WTC11 (cell line): ENCODE measurements at regions not wholly inside any gene's neighbourhood (a gene's known extent, or its start where the extent isn't known, plus 50 kb on each side); places are given as distances from the start of the nearest gene placed in this dataset.
"Not testable (repeated sequence)": the region's sequence is repeated elsewhere in the genome, so short reads cannot be mapped to it uniquely, and the experiment has no call there.

Experiments
- ATAC-seq: fragments of 200-7000 bp; cut with Tn5 transposase; 2 replicates; pipeline ENCODE4 v1.10.0; 2021; ENCODE audit warnings: mild to moderate bottlenecking, moderate library complexity
- CTCF ChIA-PET: fragments of 300-600 bp; sonication (Branson Sonifier 250); formaldehyde crosslinking; loops from one replicate; lab custom pipeline; 2021; ENCODE audit warnings: antibody characterized with exemption; lab: Charles Lee
- POLR2A ChIA-PET: fragments of 350-600 bp; sonication (Branson Sonifier 250); formaldehyde crosslinking; loops from one replicate; lab custom pipeline; 2021; ENCODE audit warnings: antibody characterized with exemption; lab: Charles Lee
- DNase-seq: peaks from one replicate; pipeline ENCODE4 v3.0.0; 2021; ENCODE audit warnings: low spot score
- H3K27ac Mint-ChIP-seq: 2 replicates; pipeline ENCODE4 v1.8.0; 2021; ENCODE audit warnings: mixed read lengths
- H3K27me3 Mint-ChIP-seq: 2 replicates; pipeline ENCODE4 v1.8.0; 2021; ENCODE audit warnings: low read depth, mild to moderate bottlenecking, moderate library complexity, mixed read lengths
- H3K36me3 Mint-ChIP-seq: 2 replicates; pipeline ENCODE4 v1.8.0; 2021; ENCODE audit warnings: mixed read lengths
- H3K4me1 Mint-ChIP-seq: 2 replicates; pipeline ENCODE4 v1.8.0; 2022; ENCODE audit warnings: mixed read lengths
- H3K4me3 Mint-ChIP-seq: 2 replicates; pipeline ENCODE4 v1.8.0; 2021; ENCODE audit warnings: mild to moderate bottlenecking, moderate library complexity, mixed read lengths
- H3K9me3 Mint-ChIP-seq: 2 replicates; pipeline ENCODE4 v1.8.0; 2021; ENCODE audit warnings: mixed read lengths
- ETV6 ChIP-seq: sonication (generic); formaldehyde crosslinking; IDR thresholded peaks from 2 replicates; pipeline ENCODE4 v1.8.1; 2022; ENCODE audit warnings: mild to moderate bottlenecking, missing genetic modification reagents
- FOXJ3 ChIP-seq: sonication (generic); formaldehyde crosslinking; IDR thresholded peaks from 2 replicates; pipeline ENCODE4 v1.9.0; 2021; ENCODE audit warnings: missing genetic modification reagents, mild to moderate bottlenecking, borderline replicate concordance
- FOXP1 ChIP-seq: sonication (generic); formaldehyde crosslinking; IDR thresholded peaks from 2 replicates; pipeline ENCODE4 v1.8.0; 2022; ENCODE audit warnings: missing genetic modification reagents, mild to moderate bottlenecking, moderate library complexity, borderline replicate concordance
- HMGA2 ChIP-seq: fragments of 250-450 bp; sonication (Bioruptor Pico); IDR thresholded peaks from 2 replicates; pipeline ENCODE4 v1.4.0; 2021; ENCODE audit warnings: mild to moderate bottlenecking, moderate library complexity
- NFE2L1 ChIP-seq: sonication (generic); formaldehyde crosslinking; IDR thresholded peaks from 2 replicates; pipeline ENCODE4 v1.8.1; 2023; ENCODE audit warnings: missing genetic modification reagents
- NR3C1 ChIP-seq: sonication (generic); formaldehyde crosslinking; conservative IDR thresholded peaks from 2 replicates; pipeline ENCODE4 v1.8.1; 2023; ENCODE audit warnings: low read depth, mild to moderate bottlenecking, missing genetic modification reagents
- PRRX2 ChIP-seq: fragments of 250-450 bp; sonication (Bioruptor Pico); IDR thresholded peaks from 2 replicates; pipeline ENCODE4 v1.8.0; 2021; ENCODE audit warnings: mild to moderate bottlenecking
- RELA ChIP-seq: sonication (generic); formaldehyde crosslinking; IDR thresholded peaks from 2 replicates; pipeline ENCODE4 v1.8.1; 2022; ENCODE audit warnings: missing genetic modification reagents, mild to moderate bottlenecking, borderline replicate concordance
- TEAD1 ChIP-seq: sonication (generic); formaldehyde crosslinking; IDR thresholded peaks from 2 replicates; pipeline ENCODE4 v1.8.0; 2022; ENCODE audit warnings: mild to moderate bottlenecking, missing genetic modification reagents
- ZNF232 ChIP-seq: sonication (generic); formaldehyde crosslinking; IDR thresholded peaks from 2 replicates; pipeline ENCODE4 v1.8.0; 2022; ENCODE audit warnings: mild to moderate bottlenecking, missing genetic modification reagents
- ZNF263 ChIP-seq: sonication (generic); formaldehyde crosslinking; IDR thresholded peaks from 2 replicates; pipeline ENCODE4 v1.8.1; 2022; ENCODE audit warnings: low read depth, mild to moderate bottlenecking, moderate library complexity, missing genetic modification reagents
- ZNF423 ChIP-seq: fragments of 250-450 bp; sonication (Bioruptor Pico); IDR thresholded peaks from 2 replicates; pipeline ENCODE4 v2.1.2; 2022; ENCODE audit warnings: mild to moderate bottlenecking, moderate library complexity
- TF ChIP-seq, protein P1 (sequence below): fragments of 250-450 bp; sonication (Bioruptor Pico); IDR thresholded peaks from 2 replicates; pipeline ENCODE4 v1.9.0; 2021; ENCODE audit warnings: moderate library complexity, mild to moderate bottlenecking, inconsistent platforms, borderline replicate concordance
- TF ChIP-seq, protein P2 (sequence below): sonication (generic); formaldehyde crosslinking; IDR thresholded peaks from 2 replicates; pipeline ENCODE4 v1.8.1; 2022; ENCODE audit warnings: mild to moderate bottlenecking, moderate library complexity, missing genetic modification reagents
- TF ChIP-seq, protein P3 (sequence below): sonication (generic); formaldehyde crosslinking; IDR thresholded peaks from 2 replicates; pipeline ENCODE4 v1.8.0; 2023; ENCODE audit warnings: missing genetic modification reagents, mild to moderate bottlenecking, borderline replicate concordance
- TF ChIP-seq, protein P4 (sequence below): fragments of 250-450 bp; sonication (Bioruptor Pico); IDR thresholded peaks from 2 replicates; pipeline ENCODE4 v1.9.0; 2021; ENCODE audit warnings: mild to moderate bottlenecking
- TF ChIP-seq, protein P5 (sequence below): sonication (generic); formaldehyde crosslinking; IDR thresholded peaks from 2 replicates; pipeline ENCODE4 v1.8.1; 2023; ENCODE audit warnings: mild to moderate bottlenecking, missing genetic modification reagents, moderate library complexity
- TF ChIP-seq, protein P6 (sequence below): sonication (generic); formaldehyde crosslinking; IDR thresholded peaks from 2 replicates; pipeline ENCODE4 v1.8.1; 2022; ENCODE audit warnings: low read depth, mild to moderate bottlenecking, moderate library complexity, missing genetic modification reagents, borderline replicate concordance
- TF ChIP-seq, protein P7 (sequence below): fragments of 250-450 bp; sonication (Bioruptor Pico); IDR thresholded peaks from 2 replicates; pipeline ENCODE4 v2.1.2; 2022; ENCODE audit warnings: mild to moderate bottlenecking, moderate library complexity
- TF ChIP-seq, protein P8 (sequence below): sonication (generic); formaldehyde crosslinking; IDR thresholded peaks from 2 replicates; pipeline ENCODE4 v1.8.1; 2023; ENCODE audit warnings: mild to moderate bottlenecking, missing genetic modification reagents

DNA sequence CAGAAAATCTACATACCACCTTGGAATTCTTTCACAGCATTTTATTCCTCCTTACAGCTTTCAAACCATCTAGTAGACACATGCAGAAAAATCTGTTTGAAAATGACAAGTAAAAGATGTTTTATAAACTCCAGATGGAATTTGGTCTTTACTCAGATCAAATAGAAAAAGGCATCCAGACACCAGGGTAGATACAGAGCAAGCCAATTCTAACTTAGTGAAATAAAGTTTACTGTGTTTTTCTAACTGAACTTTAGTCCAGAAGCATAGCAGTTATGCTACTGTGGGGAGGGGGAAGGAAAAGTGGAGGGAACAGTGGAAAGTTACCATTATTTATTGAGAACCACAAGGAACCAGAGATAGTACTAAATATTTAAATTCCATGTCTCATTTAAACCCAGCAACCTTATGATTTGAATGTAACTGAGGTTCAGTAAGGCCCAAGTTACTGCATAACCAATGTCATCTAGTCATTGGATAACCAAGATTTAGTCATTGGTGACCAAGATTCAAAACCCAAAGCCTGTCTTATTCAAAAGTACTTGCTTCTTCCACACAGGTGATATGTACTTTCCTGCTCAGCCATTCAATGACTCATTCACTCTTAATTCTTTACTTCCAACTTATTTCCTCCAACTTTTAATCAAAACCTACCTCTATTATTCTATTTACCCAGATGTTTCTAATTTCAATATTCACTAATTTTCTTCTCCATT lies 57.7 kb downstream of the RAD51AP2 start:
- ChIA-PET CTCF (interaction anchor here (0.6 kb wide), 1 partner anchor 211 kb away, joined by 3 read pairs; no protein-coding TSS in a partner anchor), POLR2A (no interaction called here)
- Mint-ChIP-seq H3K4me3 (no peak overlapping the region), H3K27me3 (no peaks in the 10 kb centered on the region), H3K9me3 (peaks cover 11% of the 10 kb centered on the region), H3K4me1 (peaks cover 23% of the 10 kb centered on the region), H3K27ac (no peak overlapping the region), H3K36me3 (0 out of 2 replicates have a peak, but pooled peaks cover 2% of the 10 kb centered on the region)
- TF ChIP-seq ZNF263 (CRISPR knock-in tag) (no peak), FOXJ3 (CRISPR knock-in tag) (no peak), HMGA2 (CRISPR knock-in tag) (no peak), NFE2L1 (CRISPR knock-in tag) (no peak), PRRX2 (no peak), ZNF423 (CRISPR knock-in tag) (no peak), FOXP1 (no peak), RELA (no peak)
- TF ChIP-seq, protein P1, sequence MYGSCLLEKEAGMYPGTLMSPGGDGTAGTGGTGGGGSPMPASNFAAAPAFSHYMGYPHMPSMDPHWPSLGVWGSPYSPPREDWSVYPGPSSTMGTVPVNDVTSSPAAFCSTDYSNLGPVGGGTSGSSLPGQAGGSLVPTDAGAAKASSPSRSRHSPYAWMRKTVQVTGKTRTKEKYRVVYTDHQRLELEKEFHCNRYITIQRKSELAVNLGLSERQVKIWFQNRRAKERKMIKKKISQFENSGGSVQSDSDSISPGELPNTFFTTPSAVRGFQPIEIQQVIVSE (CRISPR knock-in tag) = no peak
- TF ChIP-seq, protein P2, sequence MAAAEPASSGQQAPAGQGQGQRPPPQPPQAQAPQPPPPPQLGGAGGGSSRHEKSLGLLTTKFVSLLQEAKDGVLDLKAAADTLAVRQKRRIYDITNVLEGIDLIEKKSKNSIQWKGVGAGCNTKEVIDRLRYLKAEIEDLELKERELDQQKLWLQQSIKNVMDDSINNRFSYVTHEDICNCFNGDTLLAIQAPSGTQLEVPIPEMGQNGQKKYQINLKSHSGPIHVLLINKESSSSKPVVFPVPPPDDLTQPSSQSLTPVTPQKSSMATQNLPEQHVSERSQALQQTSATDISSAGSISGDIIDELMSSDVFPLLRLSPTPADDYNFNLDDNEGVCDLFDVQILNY (CRISPR knock-in tag) = no peak
- TF ChIP-seq, protein P3, sequence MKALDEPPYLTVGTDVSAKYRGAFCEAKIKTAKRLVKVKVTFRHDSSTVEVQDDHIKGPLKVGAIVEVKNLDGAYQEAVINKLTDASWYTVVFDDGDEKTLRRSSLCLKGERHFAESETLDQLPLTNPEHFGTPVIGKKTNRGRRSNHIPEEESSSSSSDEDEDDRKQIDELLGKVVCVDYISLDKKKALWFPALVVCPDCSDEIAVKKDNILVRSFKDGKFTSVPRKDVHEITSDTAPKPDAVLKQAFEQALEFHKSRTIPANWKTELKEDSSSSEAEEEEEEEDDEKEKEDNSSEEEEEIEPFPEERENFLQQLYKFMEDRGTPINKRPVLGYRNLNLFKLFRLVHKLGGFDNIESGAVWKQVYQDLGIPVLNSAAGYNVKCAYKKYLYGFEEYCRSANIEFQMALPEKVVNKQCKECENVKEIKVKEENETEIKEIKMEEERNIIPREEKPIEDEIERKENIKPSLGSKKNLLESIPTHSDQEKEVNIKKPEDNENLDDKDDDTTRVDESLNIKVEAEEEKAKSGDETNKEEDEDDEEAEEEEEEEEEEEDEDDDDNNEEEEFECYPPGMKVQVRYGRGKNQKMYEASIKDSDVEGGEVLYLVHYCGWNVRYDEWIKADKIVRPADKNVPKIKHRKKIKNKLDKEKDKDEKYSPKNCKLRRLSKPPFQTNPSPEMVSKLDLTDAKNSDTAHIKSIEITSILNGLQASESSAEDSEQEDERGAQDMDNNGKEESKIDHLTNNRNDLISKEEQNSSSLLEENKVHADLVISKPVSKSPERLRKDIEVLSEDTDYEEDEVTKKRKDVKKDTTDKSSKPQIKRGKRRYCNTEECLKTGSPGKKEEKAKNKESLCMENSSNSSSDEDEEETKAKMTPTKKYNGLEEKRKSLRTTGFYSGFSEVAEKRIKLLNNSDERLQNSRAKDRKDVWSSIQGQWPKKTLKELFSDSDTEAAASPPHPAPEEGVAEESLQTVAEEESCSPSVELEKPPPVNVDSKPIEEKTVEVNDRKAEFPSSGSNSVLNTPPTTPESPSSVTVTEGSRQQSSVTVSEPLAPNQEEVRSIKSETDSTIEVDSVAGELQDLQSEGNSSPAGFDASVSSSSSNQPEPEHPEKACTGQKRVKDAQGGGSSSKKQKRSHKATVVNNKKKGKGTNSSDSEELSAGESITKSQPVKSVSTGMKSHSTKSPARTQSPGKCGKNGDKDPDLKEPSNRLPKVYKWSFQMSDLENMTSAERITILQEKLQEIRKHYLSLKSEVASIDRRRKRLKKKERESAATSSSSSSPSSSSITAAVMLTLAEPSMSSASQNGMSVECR (CRISPR knock-in tag) = no peak
- ATAC-seq = no peak
- DNase-seq = no peak

DNA sequence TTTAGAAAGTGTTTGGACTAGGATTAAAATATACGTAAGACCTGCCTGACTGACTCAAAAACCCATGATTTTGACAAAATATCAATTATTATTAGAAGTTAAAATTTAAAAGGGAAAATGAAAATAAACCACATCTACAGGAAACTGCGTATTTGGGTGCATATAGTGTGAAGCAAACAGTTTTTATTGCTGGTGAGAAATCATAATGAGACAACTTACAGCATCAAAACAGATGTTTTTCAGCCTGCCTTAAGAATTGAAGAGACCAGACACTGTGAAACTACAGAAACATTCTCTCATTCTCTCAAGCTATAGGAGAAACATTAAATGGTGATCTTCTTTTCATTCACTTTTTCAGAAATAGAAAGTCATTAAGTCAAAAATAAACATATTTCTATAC lies 62.9 kb downstream of the RAD51AP2 start:
- no peak for ATAC-seq
- POLR2A ChIA-PET = no interaction called here
- peaks cover 19% of the 10 kb centered on the region for H3K9me3 Mint-ChIP-seq
- CTCF ChIA-PET = no interaction called here
- no peak for TF ChIP-seq ZNF232 (CRISPR knock-in tag)
- TF ChIP-seq TEAD1 (CRISPR knock-in tag) = no peak
- TF ChIP-seq, protein P4, sequence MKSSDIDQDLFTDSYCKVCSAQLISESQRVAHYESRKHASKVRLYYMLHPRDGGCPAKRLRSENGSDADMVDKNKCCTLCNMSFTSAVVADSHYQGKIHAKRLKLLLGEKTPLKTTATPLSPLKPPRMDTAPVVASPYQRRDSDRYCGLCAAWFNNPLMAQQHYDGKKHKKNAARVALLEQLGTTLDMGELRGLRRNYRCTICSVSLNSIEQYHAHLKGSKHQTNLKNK = no peak
- no peak for TF ChIP-seq PRRX2
- TF ChIP-seq, protein P5, sequence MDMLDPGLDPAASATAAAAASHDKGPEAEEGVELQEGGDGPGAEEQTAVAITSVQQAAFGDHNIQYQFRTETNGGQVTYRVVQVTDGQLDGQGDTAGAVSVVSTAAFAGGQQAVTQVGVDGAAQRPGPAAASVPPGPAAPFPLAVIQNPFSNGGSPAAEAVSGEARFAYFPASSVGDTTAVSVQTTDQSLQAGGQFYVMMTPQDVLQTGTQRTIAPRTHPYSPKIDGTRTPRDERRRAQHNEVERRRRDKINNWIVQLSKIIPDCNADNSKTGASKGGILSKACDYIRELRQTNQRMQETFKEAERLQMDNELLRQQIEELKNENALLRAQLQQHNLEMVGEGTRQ (CRISPR knock-in tag) = no peak
- TF ChIP-seq, protein P6, sequence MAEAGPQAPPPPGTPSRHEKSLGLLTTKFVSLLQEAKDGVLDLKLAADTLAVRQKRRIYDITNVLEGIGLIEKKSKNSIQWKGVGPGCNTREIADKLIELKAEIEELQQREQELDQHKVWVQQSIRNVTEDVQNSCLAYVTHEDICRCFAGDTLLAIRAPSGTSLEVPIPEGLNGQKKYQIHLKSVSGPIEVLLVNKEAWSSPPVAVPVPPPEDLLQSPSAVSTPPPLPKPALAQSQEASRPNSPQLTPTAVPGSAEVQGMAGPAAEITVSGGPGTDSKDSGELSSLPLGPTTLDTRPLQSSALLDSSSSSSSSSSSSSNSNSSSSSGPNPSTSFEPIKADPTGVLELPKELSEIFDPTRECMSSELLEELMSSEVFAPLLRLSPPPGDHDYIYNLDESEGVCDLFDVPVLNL (CRISPR knock-in tag) = no peak
- TF ChIP-seq, protein P7, sequence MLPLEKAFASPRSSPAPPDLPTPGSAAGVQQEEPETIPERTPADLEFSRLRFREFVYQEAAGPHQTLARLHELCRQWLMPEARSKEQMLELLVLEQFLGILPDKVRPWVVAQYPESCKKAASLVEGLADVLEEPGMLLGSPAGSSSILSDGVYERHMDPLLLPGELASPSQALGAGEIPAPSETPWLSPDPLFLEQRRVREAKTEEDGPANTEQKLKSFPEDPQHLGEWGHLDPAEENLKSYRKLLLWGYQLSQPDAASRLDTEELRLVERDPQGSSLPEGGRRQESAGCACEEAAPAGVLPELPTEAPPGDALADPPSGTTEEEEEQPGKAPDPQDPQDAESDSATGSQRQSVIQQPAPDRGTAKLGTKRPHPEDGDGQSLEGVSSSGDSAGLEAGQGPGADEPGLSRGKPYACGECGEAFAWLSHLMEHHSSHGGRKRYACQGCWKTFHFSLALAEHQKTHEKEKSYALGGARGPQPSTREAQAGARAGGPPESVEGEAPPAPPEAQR (CRISPR knock-in tag) = no peak
- TF ChIP-seq ETV6 = no peak
- no peak for TF ChIP-seq NR3C1
- TF ChIP-seq, protein P8, sequence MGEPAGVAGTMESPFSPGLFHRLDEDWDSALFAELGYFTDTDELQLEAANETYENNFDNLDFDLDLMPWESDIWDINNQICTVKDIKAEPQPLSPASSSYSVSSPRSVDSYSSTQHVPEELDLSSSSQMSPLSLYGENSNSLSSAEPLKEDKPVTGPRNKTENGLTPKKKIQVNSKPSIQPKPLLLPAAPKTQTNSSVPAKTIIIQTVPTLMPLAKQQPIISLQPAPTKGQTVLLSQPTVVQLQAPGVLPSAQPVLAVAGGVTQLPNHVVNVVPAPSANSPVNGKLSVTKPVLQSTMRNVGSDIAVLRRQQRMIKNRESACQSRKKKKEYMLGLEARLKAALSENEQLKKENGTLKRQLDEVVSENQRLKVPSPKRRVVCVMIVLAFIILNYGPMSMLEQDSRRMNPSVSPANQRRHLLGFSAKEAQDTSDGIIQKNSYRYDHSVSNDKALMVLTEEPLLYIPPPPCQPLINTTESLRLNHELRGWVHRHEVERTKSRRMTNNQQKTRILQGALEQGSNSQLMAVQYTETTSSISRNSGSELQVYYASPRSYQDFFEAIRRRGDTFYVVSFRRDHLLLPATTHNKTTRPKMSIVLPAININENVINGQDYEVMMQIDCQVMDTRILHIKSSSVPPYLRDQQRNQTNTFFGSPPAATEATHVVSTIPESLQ (CRISPR knock-in tag) = no peak
- no peak for DNase-seq
- peaks cover 27% of the 10 kb centered on the region for H3K4me1 Mint-ChIP-seq
- no peak overlapping the region for H3K27ac Mint-ChIP-seq
- H3K36me3 Mint-ChIP-seq = 0 out of 2 replicates have a peak, but pooled peaks cover 2% of the 10 kb centered on the region
- H3K27me3 Mint-ChIP-seq = no peaks in the 10 kb centered on the region
- H3K4me3 Mint-ChIP-seq = no peak overlapping the region

DNA sequence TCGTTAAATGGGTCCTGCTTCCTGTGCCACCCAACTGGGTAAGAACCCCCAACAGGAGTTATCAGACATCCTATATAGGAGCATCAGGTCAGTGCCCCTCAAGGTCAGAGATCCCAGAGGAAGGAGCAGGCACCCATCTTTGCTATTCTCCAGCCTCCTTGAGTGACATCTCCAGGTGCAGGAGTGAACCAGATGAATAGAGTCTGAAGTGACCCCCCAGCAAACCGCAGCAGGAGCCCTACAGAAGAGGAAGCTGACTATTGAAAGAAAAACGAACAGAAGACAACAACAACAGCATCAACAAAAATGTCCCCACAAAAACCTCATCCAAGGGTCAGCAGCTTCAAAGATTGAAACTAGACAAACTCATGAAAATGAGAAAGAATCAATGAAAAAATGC lies 72.0 kb downstream of the RAD51AP2 start:
- CTCF ChIA-PET, H3K4me1 Mint-ChIP-seq, DNase-seq, H3K4me3 Mint-ChIP-seq, H3K36me3 Mint-ChIP-seq, POLR2A ChIA-PET, H3K27me3 Mint-ChIP-seq, H3K27ac Mint-ChIP-seq, ATAC-seq: not testable (repeated sequence)
- peaks cover 30% of the 10 kb centered on the region for H3K9me3 Mint-ChIP-seq
